ENCODE measurements at regions not wholly inside any gene's neighbourhood (a gene's known extent, or its start where the extent isn't known, plus 50 kb on each side); places are given as distances from the start of the nearest gene placed in this dataset.
A peak's percentile ranks its signal among the peaks of the same experiment; 100 is the strongest.

- Histone ChIP-seq H3K4me1 (ENCODE audit: control insufficient read depth in 1 of 2, insufficient read depth in 2 of 2, low read length in 2 of 2) (no peaks in the 10 kb centered on the region), H3K9ac (ENCODE audit: low read depth in 1 of 2, low read length in 2 of 2) (no peak overlapping the region), H3K27me3 (ENCODE audit: control insufficient read depth in 1 of 2, insufficient read depth in 2 of 2, low read length in 2 of 2) (no peaks in the 10 kb centered on the region), H3K27ac (ENCODE audit: low read depth, low read length) (no peak overlapping the region), H3K36me3 (ENCODE audit: control insufficient read depth in 1 of 2, insufficient read depth in 2 of 2, low read length in 2 of 2) (no peaks in the 10 kb centered on the region), H3K4me3 (ENCODE audit: low read depth in 1 of 2, low read length in 2 of 2) (no peak overlapping the region), H3K9me3 (ENCODE audit: control insufficient read depth in 1 of 2, low read length in 2 of 2) (no peaks in the 10 kb centered on the region)
Measured at GRCh38 chr11:110367571-110367970, 62.2 kb upstream of the FDX1 start.

- Histone ChIP-seq H3K4me1 (ENCODE audit: control insufficient read depth in 1 of 2, insufficient read depth in 2 of 2, low read length in 2 of 2) (peaks cover 0 to 3% of the 10 kb centered on the region in 2 donors), H3K9ac (ENCODE audit: low read depth in 1 of 2, low read length in 2 of 2) (no peak overlapping the region), H3K4me3 (ENCODE audit: low read depth in 1 of 2, low read length in 2 of 2) (no peak overlapping the region), H3K36me3 (ENCODE audit: control insufficient read depth in 1 of 2, insufficient read depth in 2 of 2, low read length in 2 of 2) (no peaks in the 10 kb centered on the region), H3K27ac (ENCODE audit: low read depth, low read length) (no peak overlapping the region), H3K27me3 (ENCODE audit: control insufficient read depth in 1 of 2, insufficient read depth in 2 of 2, low read length in 2 of 2) (no peaks in the 10 kb centered on the region), H3K9me3 (ENCODE audit: control insufficient read depth in 1 of 2, low read length in 2 of 2) (no peaks in the 10 kb centered on the region)
Measured at GRCh38 chr11:110371084-110371483, 58.7 kb upstream of the FDX1 start.

- no peaks in the 10 kb centered on the region for H3K9me3 ChIP-seq (ENCODE audit: control insufficient read depth in 1 of 2, low read length in 2 of 2)
- H3K9ac ChIP-seq (ENCODE audit: low read depth in 1 of 2, low read length in 2 of 2) = no peak overlapping the region
- H3K27me3 ChIP-seq (ENCODE audit: control insufficient read depth in 1 of 2, insufficient read depth in 2 of 2, low read length in 2 of 2) = no peaks in the 10 kb centered on the region
- H3K4me3 ChIP-seq (ENCODE audit: low read depth in 1 of 2, low read length in 2 of 2) = no peak overlapping the region
- peaks cover 0 to 7% of the 10 kb centered on the region in 2 donors for H3K4me1 ChIP-seq (ENCODE audit: control insufficient read depth in 1 of 2, insufficient read depth in 2 of 2, low read length in 2 of 2)
- no peak overlapping the region for H3K27ac ChIP-seq (ENCODE audit: low read depth, low read length)
- H3K36me3 ChIP-seq (ENCODE audit: control insufficient read depth in 1 of 2, insufficient read depth in 2 of 2, low read length in 2 of 2) = no peaks in the 10 kb centered on the region
Measured at GRCh38 chr11:110373051-110373702, 56.6 kb upstream of the FDX1 start.

GRCh38 chr11:110374921-110375320, 54.8 kb upstream of the FDX1 start:
- H3K27me3 ChIP-seq (ENCODE audit: control insufficient read depth in 1 of 2, insufficient read depth in 2 of 2, low read length in 2 of 2) = no peaks in the 10 kb centered on the region
- no peak overlapping the region for H3K4me3 ChIP-seq (ENCODE audit: low read depth in 1 of 2, low read length in 2 of 2)
- no peaks in the 10 kb centered on the region for H3K9me3 ChIP-seq (ENCODE audit: control insufficient read depth in 1 of 2, low read length in 2 of 2)
- peaks cover 0 to 7% of the 10 kb centered on the region in 2 donors for H3K4me1 ChIP-seq (ENCODE audit: control insufficient read depth in 1 of 2, insufficient read depth in 2 of 2, low read length in 2 of 2)
- no peaks in the 10 kb centered on the region for H3K36me3 ChIP-seq (ENCODE audit: control insufficient read depth in 1 of 2, insufficient read depth in 2 of 2, low read length in 2 of 2)
- no peak overlapping the region for H3K9ac ChIP-seq (ENCODE audit: low read depth in 1 of 2, low read length in 2 of 2)
- H3K27ac ChIP-seq (ENCODE audit: low read depth, low read length) = no peak overlapping the region

GRCh38 chr11:110375351-110375750, 54.4 kb upstream of the FDX1 start:
- no peaks in the 10 kb centered on the region for H3K9me3 ChIP-seq (ENCODE audit: control insufficient read depth in 1 of 2, low read length in 2 of 2)
- H3K4me1 ChIP-seq (ENCODE audit: control insufficient read depth in 1 of 2, insufficient read depth in 2 of 2, low read length in 2 of 2) = peaks cover 0 to 7% of the 10 kb centered on the region in 2 donors
- H3K27me3 ChIP-seq (ENCODE audit: control insufficient read depth in 1 of 2, insufficient read depth in 2 of 2, low read length in 2 of 2) = no peaks in the 10 kb centered on the region
- H3K4me3 ChIP-seq (ENCODE audit: low read depth in 1 of 2, low read length in 2 of 2) = no peak overlapping the region
- H3K27ac ChIP-seq (ENCODE audit: low read depth, low read length) = no peak overlapping the region
- no peaks in the 10 kb centered on the region for H3K36me3 ChIP-seq (ENCODE audit: control insufficient read depth in 1 of 2, insufficient read depth in 2 of 2, low read length in 2 of 2)
- no peak overlapping the region for H3K9ac ChIP-seq (ENCODE audit: low read depth in 1 of 2, low read length in 2 of 2)

GRCh38 chr11:110376021-110376420, 53.7 kb upstream of the FDX1 start:
- Histone ChIP-seq H3K4me3 (ENCODE audit: low read depth in 1 of 2, low read length in 2 of 2) (no peak overlapping the region), H3K36me3 (ENCODE audit: control insufficient read depth in 1 of 2, insufficient read depth in 2 of 2, low read length in 2 of 2) (no peaks in the 10 kb centered on the region), H3K27ac (ENCODE audit: low read depth, low read length) (no peak overlapping the region), H3K4me1 (ENCODE audit: control insufficient read depth in 1 of 2, insufficient read depth in 2 of 2, low read length in 2 of 2) (peaks cover 0 to 7% of the 10 kb centered on the region in 2 donors), H3K9me3 (ENCODE audit: control insufficient read depth in 1 of 2, low read length in 2 of 2) (no peaks in the 10 kb centered on the region), H3K9ac (ENCODE audit: low read depth in 1 of 2, low read length in 2 of 2) (no peak overlapping the region), H3K27me3 (ENCODE audit: control insufficient read depth in 1 of 2, insufficient read depth in 2 of 2, low read length in 2 of 2) (no peaks in the 10 kb centered on the region)

GRCh38 chr11:110376711-110377324, 52.9 kb upstream of the FDX1 start:
- Histone ChIP-seq H3K9ac (ENCODE audit: low read depth in 1 of 2, low read length in 2 of 2) (no peak overlapping the region), H3K27me3 (ENCODE audit: control insufficient read depth in 1 of 2, insufficient read depth in 2 of 2, low read length in 2 of 2) (no peaks in the 10 kb centered on the region), H3K4me1 (ENCODE audit: control insufficient read depth in 1 of 2, insufficient read depth in 2 of 2, low read length in 2 of 2) (peaks cover 0 to 7% of the 10 kb centered on the region in 2 donors), H3K36me3 (ENCODE audit: control insufficient read depth in 1 of 2, insufficient read depth in 2 of 2, low read length in 2 of 2) (no peaks in the 10 kb centered on the region), H3K27ac (ENCODE audit: low read depth, low read length) (no peak overlapping the region), H3K4me3 (ENCODE audit: low read depth in 1 of 2, low read length in 2 of 2) (peak overlapping the region; percentile 1 to 38), H3K9me3 (ENCODE audit: control insufficient read depth in 1 of 2, low read length in 2 of 2) (no peaks in the 10 kb centered on the region)

- Histone ChIP-seq H3K27ac (ENCODE audit: low read depth, low read length) (no peak overlapping the region), H3K4me3 (ENCODE audit: low read depth in 1 of 2, low read length in 2 of 2) (no peak overlapping the region), H3K4me1 (ENCODE audit: control insufficient read depth in 1 of 2, insufficient read depth in 2 of 2, low read length in 2 of 2) (peaks cover 0 to 7% of the 10 kb centered on the region in 2 donors), H3K9ac (ENCODE audit: low read depth in 1 of 2, low read length in 2 of 2) (no peak overlapping the region), H3K36me3 (ENCODE audit: control insufficient read depth in 1 of 2, insufficient read depth in 2 of 2, low read length in 2 of 2) (no peaks in the 10 kb centered on the region), H3K9me3 (ENCODE audit: control insufficient read depth in 1 of 2, low read length in 2 of 2) (no peaks in the 10 kb centered on the region), H3K27me3 (ENCODE audit: control insufficient read depth in 1 of 2, insufficient read depth in 2 of 2, low read length in 2 of 2) (no peaks in the 10 kb centered on the region)
Measured at GRCh38 chr11:110377434-110377833, 52.3 kb upstream of the FDX1 start.

- Histone ChIP-seq H3K9ac (ENCODE audit: low read depth in 1 of 2, low read length in 2 of 2) (no peak overlapping the region), H3K9me3 (ENCODE audit: control insufficient read depth in 1 of 2, low read length in 2 of 2) (no peaks in the 10 kb centered on the region), H3K27me3 (ENCODE audit: control insufficient read depth in 1 of 2, insufficient read depth in 2 of 2, low read length in 2 of 2) (no peaks in the 10 kb centered on the region), H3K4me3 (ENCODE audit: low read depth in 1 of 2, low read length in 2 of 2) (no peak overlapping the region), H3K27ac (ENCODE audit: low read depth, low read length) (no peak overlapping the region), H3K36me3 (ENCODE audit: control insufficient read depth in 1 of 2, insufficient read depth in 2 of 2, low read length in 2 of 2) (no peaks in the 10 kb centered on the region), H3K4me1 (ENCODE audit: control insufficient read depth in 1 of 2, insufficient read depth in 2 of 2, low read length in 2 of 2) (peaks cover 0 to 4% of the 10 kb centered on the region in 2 donors)
Measured at GRCh38 chr11:110379261-110379660, 50.5 kb upstream of the FDX1 start.

GRCh38 chr11:110379936-110380335, 49.8 kb upstream of the FDX1 start:
- Histone ChIP-seq H3K36me3 (ENCODE audit: control insufficient read depth in 1 of 2, insufficient read depth in 2 of 2, low read length in 2 of 2) (no peaks in the 10 kb centered on the region), H3K27me3 (ENCODE audit: control insufficient read depth in 1 of 2, insufficient read depth in 2 of 2, low read length in 2 of 2) (no peaks in the 10 kb centered on the region), H3K9me3 (ENCODE audit: control insufficient read depth in 1 of 2, low read length in 2 of 2) (no peaks in the 10 kb centered on the region), H3K4me3 (ENCODE audit: low read depth in 1 of 2, low read length in 2 of 2) (no peak overlapping the region), H3K27ac (ENCODE audit: low read depth, low read length) (no peak overlapping the region), H3K9ac (ENCODE audit: low read depth in 1 of 2, low read length in 2 of 2) (no peak overlapping the region), H3K4me1 (ENCODE audit: control insufficient read depth in 1 of 2, insufficient read depth in 2 of 2, low read length in 2 of 2) (peaks cover 0 to 4% of the 10 kb centered on the region in 2 donors)

Data from duodenal mucosa (tissue), 2 donors.